ENCODE measurements at regions not wholly inside any gene's neighbourhood (a gene's known extent, or its start where the extent isn't known, plus 50 kb on each side); places are given as distances from the start of the nearest gene placed in this dataset.
A peak's percentile ranks its signal among the peaks of the same experiment; 100 is the strongest.

- H3K4me3 ChIP-seq (ENCODE audit: control insufficient read depth, low read depth, low read length), result peak overlapping the region; percentile 15
- TF ChIP-seq CTCF (conservative IDR thresholded peaks at IDR 0.05; ENCODE audit: control insufficient read depth, insufficient read depth, low read depth, low read length), result peak; percentile 47
- DNase-seq (ENCODE audit: low read depth), result peak; percentile 78
These were observed 218.9 kb downstream of the OR13H1 start for GRCh38 chrX:131762802-131763234.

GRCh38 chrX:131763674-131764073, 219.8 kb downstream of the OR13H1 start:
- DNase-seq (ENCODE audit: low read depth), result peak; percentile 83
- H3K4me3 ChIP-seq (ENCODE audit: control insufficient read depth, low read depth, low read length), result peak overlapping the region; percentile 24
- TF ChIP-seq CTCF (conservative IDR thresholded peaks at IDR 0.05; ENCODE audit: control insufficient read depth, insufficient read depth, low read depth, low read length), result peak; percentile 43

- peak; percentile 42 for DNase-seq (ENCODE audit: low read depth)
- TF ChIP-seq CTCF (conservative IDR thresholded peaks at IDR 0.05; ENCODE audit: control insufficient read depth, insufficient read depth, low read depth, low read length), result no peak
- peak overlapping the region; percentile 24 for H3K4me3 ChIP-seq (ENCODE audit: control insufficient read depth, low read depth, low read length)
These were observed 220.3 kb downstream of the OR13H1 start for GRCh38 chrX:131764216-131764615.

GRCh38 chrX:131778269-131779218, 234.7 kb downstream of the OR13H1 start:
- H3K4me3 ChIP-seq (ENCODE audit: control insufficient read depth, low read depth, low read length), result peak overlapping the region; percentile 44
- peak; percentile 80 for DNase-seq (ENCODE audit: low read depth)
- TF ChIP-seq CTCF (conservative IDR thresholded peaks at IDR 0.05; ENCODE audit: control insufficient read depth, insufficient read depth, low read depth, low read length), result peak; percentile 42

GRCh38 chrX:131779306-131779705, 235.4 kb downstream of the OR13H1 start:
- no peak for DNase-seq (ENCODE audit: low read depth)
- no peak for TF ChIP-seq CTCF (conservative IDR thresholded peaks at IDR 0.05; ENCODE audit: control insufficient read depth, insufficient read depth, low read depth, low read length)
- H3K4me3 ChIP-seq (ENCODE audit: control insufficient read depth, low read depth, low read length), result no peak overlapping the region

GRCh38 chrX:131779741-131780140, 235.9 kb downstream of the OR13H1 start:
- no peak for TF ChIP-seq CTCF (conservative IDR thresholded peaks at IDR 0.05; ENCODE audit: control insufficient read depth, insufficient read depth, low read depth, low read length)
- peak; percentile 34 for DNase-seq (ENCODE audit: low read depth)
- no peak overlapping the region for H3K4me3 ChIP-seq (ENCODE audit: control insufficient read depth, low read depth, low read length)

All from fibroblast of mammary gland (primary cell).